Common myeloid progenitor, CD34-positive (primary cell): ENCODE measurements at regions not wholly inside any gene's neighbourhood (a gene's known extent, or its start where the extent isn't known, plus 50 kb on each side); places are given as distances from the start of the nearest gene placed in this dataset.

Experiments used
- CTCF ChIA-PET: fragments of 350-600 bp; sonication (Branson Sonifier 250); formaldehyde crosslinking; loops from one replicate; lab custom pipeline; 2021; ENCODE audit warnings: antibody characterized with exemption; lab: Charles Lee
- POLR2A ChIA-PET: fragments of 350-600 bp; sonication (Branson Sonifier 250); formaldehyde crosslinking; loops from one replicate; lab custom pipeline; 2021; ENCODE audit warnings: antibody characterized with exemption; lab: Charles Lee
- DNase-seq, 3 donors: peaks; one replicate each; pipeline versions ENCODE4 v3.0.0 to v3.0.0-alpha.2; 2013
- H3K27ac ChIP-seq, 2 experiments: 1 replicate in 1 of 2; 2 replicates in 1 of 2; pipeline ENCODE4 v1.7.0; 2013; ENCODE audit warnings: inconsistent platforms in 2 of 2, low read length in 2 of 2, mild to moderate bottlenecking in 2 of 2, low read depth in 1 of 2, moderate library complexity in 1 of 2; ENCODE audit not compliant: severe bottlenecking in 2 of 2, insufficient read depth in 1 of 2, poor library complexity in 1 of 2
- H3K27me3 ChIP-seq, 5 experiments: replicated peaks in 2 of 5; 1 replicate in 3 of 5; 2 replicates in 2 of 5; pipeline versions ENCODE4 v1.6.1 to v1.7.0; 2013; ENCODE audit warnings: low read length in 4 of 5, mild to moderate bottlenecking in 2 of 5, moderate library complexity in 2 of 5, inconsistent platforms in 1 of 5; ENCODE audit not compliant: insufficient read depth in 5 of 5, control insufficient read depth in 4 of 5
- H3K36me3 ChIP-seq, 4 experiments: 1 replicate in 2 of 4; 2 replicates in 2 of 4; pipeline versions ENCODE4 v1.6.1 to v1.7.0; 2013; ENCODE audit warnings: low read length in 3 of 4, control low read depth in 1 of 4, mild to moderate bottlenecking in 1 of 4; ENCODE audit not compliant: control insufficient read depth in 4 of 4, insufficient read depth in 4 of 4
- H3K4me1 ChIP-seq, 4 experiments: 1 replicate in 3 of 4; 2 replicates in 1 of 4; pipeline versions ENCODE4 v1.6.1 to v1.7.1; 2013; ENCODE audit warnings: low read length in 3 of 4, mild to moderate bottlenecking in 3 of 4, control low read depth in 1 of 4, inconsistent platforms in 1 of 4, moderate library complexity in 1 of 4; ENCODE audit not compliant: control insufficient read depth in 4 of 4, insufficient read depth in 4 of 4; ENCODE audit errors: control extremely low read depth in 1 of 4
- H3K4me3 ChIP-seq, 7 experiments: 1 replicate in 4 of 7; 2 replicates in 3 of 7; pipeline versions ENCODE4 v1.5.1 to v1.7.0; 2013; ENCODE audit warnings: mild to moderate bottlenecking in 7 of 7, low read length in 6 of 7, moderate library complexity in 6 of 7, inconsistent platforms in 2 of 7, low read depth in 2 of 7, control low read depth in 1 of 7; ENCODE audit not compliant: insufficient read depth in 4 of 7, control insufficient read depth in 1 of 7; ENCODE audit errors: extremely low read depth in 1 of 7
- H3K9me3 ChIP-seq, 5 experiments: 1 replicate in 4 of 5; 2 replicates in 1 of 5; pipeline versions ENCODE4 v1.6.1 to v1.7.1; 2013; ENCODE audit warnings: low read length in 4 of 5, mild to moderate bottlenecking in 2 of 5, inconsistent platforms in 1 of 5, low read depth in 1 of 5, moderate library complexity in 1 of 5; ENCODE audit not compliant: control insufficient read depth in 4 of 5, insufficient read depth in 2 of 5; ENCODE audit errors: control extremely low read depth in 1 of 5
- WGBS: methylation state at CpG from one replicate; pipeline ENCODE4 v1.1.5; 2013; ENCODE audit not compliant: insufficient coverage; 5-methylcytosine and 5-hydroxymethylcytosine counted together

- no peak for DNase-seq
- no peaks in the 10 kb centered on the region for H3K36me3 ChIP-seq
- WGBS = no CpG with 5 or more reads among the region's 4 CpGs
- no peaks in the 10 kb centered on the region for H3K4me1 ChIP-seq
- CTCF ChIA-PET = no interaction called here
- H3K27me3 ChIP-seq = no peaks in the 10 kb centered on the region
- no peaks in the 10 kb centered on the region for H3K9me3 ChIP-seq
- H3K4me3 ChIP-seq = no peak overlapping the region
- POLR2A ChIA-PET = no interaction called here
- no peak overlapping the region for H3K27ac ChIP-seq
Measured at GRCh38 chr2:76469066-76469465, 758.4 kb upstream of the GCFC2 start.

DNA sequence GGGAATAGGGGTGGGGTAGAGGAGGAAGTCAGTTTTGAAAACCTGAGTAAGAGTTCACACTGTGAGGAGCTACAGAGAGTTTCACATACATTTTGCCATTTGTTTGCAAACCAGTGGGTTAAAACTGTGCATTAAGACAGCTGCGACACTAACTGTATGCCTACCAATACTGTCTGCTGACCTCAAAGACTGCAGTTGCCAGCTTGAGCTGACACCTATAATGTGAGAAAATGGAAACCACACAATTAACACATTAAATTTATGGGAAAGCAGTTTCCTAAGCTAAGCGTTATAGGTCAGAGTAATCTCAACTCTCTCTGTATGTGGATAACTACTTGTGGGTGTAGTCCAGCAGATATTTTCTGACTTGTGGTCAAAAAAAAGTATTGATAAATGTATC, 756.6 kb upstream of the GCFC2 start:
- no peak overlapping the region for H3K4me3 ChIP-seq
- H3K4me1 ChIP-seq = no peaks in the 10 kb centered on the region
- H3K27me3 ChIP-seq = no peaks in the 10 kb centered on the region
- CTCF ChIA-PET = no interaction called here
- H3K36me3 ChIP-seq = no peaks in the 10 kb centered on the region
- H3K27ac ChIP-seq = no peak overlapping the region
- POLR2A ChIA-PET = no interaction called here
- no peaks in the 10 kb centered on the region for H3K9me3 ChIP-seq
- WGBS = 100% methylated on average over 2 of the region's 2 CpGs
- no peak for DNase-seq

GRCh38 chr2:76464310-76464709, 753.6 kb upstream of the GCFC2 start:
- CTCF ChIA-PET = no interaction called here
- Histone ChIP-seq H3K27me3 (no peaks in the 10 kb centered on the region), H3K4me1 (no peaks in the 10 kb centered on the region), H3K9me3 (no peaks in the 10 kb centered on the region), H3K36me3 (no peaks in the 10 kb centered on the region), H3K27ac (no peak overlapping the region), H3K4me3 (no peak overlapping the region)
- POLR2A ChIA-PET = no interaction called here
- WGBS = 80% methylated on average over 1 of the region's 2 CpGs
- no peak for DNase-seq

GRCh38 chr2:76461431-76461830, 750.7 kb upstream of the GCFC2 start:
- DNase-seq = no peak
- Histone ChIP-seq H3K36me3 (no peaks in the 10 kb centered on the region), H3K9me3 (no peaks in the 10 kb centered on the region), H3K27me3 (no peaks in the 10 kb centered on the region), H3K4me3 (no peak overlapping the region), H3K4me1 (no peaks in the 10 kb centered on the region), H3K27ac (no peak overlapping the region)
- ChIA-PET CTCF (no interaction called here), POLR2A (no interaction called here)
- whole genome bisulfite sequencing = no CpG with 5 or more reads among the region's 4 CpGs

DNA sequence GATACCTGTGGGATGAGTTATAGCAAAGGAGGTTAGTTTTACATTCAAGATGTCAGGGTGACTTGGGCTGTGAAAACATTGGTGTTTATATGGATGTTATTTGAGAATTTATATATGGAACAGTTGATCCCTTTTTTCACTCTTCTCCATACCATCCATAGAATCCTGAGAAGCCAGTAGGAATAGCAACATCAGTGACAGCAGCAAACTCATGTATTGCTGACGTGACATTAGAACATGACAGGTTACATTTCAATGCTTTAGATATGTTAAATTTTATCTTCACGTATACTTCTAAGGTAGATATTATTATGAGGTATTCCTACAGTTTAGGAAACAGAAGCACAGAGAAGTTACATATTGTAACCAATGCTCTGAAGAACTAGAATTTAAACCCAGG, 745.2 kb upstream of the GCFC2 start:
- Histone ChIP-seq H3K36me3 (no peaks in the 10 kb centered on the region), H3K9me3 (no peaks in the 10 kb centered on the region), H3K4me3 (no peak overlapping the region), H3K27ac (no peak overlapping the region), H3K4me1 (no peaks in the 10 kb centered on the region), H3K27me3 (no peaks in the 10 kb centered on the region)
- POLR2A ChIA-PET = no interaction called here
- CTCF ChIA-PET = no interaction called here
- DNase-seq = no peak
- no CpG with 5 or more reads among the region's 2 CpGs for WGBS

- Histone ChIP-seq H3K4me3 (no peak overlapping the region), H3K4me1 (no peaks in the 10 kb centered on the region), H3K27ac (no peak overlapping the region), H3K9me3 (no peaks in the 10 kb centered on the region), H3K27me3 (no peaks in the 10 kb centered on the region), H3K36me3 (no peaks in the 10 kb centered on the region)
- POLR2A ChIA-PET = no interaction called here
- no peak for DNase-seq
- WGBS = 80% methylated on average over 1 of the region's 1 CpG
- CTCF ChIA-PET = no interaction called here
Measured at GRCh38 chr2:76450024-76450475, 739.3 kb upstream of the GCFC2 start.

DNA sequence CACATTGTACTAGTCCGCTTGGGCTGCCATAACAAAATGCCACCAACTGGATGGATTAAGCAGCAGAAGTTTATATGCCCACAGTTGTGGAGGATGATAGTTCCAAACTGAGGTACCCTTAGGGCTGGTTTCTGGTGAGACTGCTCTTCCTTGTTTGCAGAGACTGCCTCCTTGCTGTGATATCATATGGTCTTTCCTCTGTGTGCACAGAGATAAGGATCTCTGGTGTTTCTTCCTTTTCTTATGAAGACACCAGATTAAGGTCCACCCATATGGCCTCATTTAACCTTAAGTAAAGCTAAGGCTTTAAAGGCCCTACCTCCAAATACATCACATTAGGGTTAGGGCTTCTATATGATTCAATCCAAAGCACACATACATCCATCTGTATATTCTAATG, 738.2 kb upstream of the GCFC2 start:
- no peaks in the 10 kb centered on the region for H3K27me3 ChIP-seq
- no peak overlapping the region for H3K27ac ChIP-seq
- no peaks in the 10 kb centered on the region for H3K4me1 ChIP-seq
- ChIA-PET POLR2A (no interaction called here), CTCF (no interaction called here)
- WGBS = 89% methylated on average over 1 of the region's 1 CpG
- no peaks in the 10 kb centered on the region for H3K36me3 ChIP-seq
- H3K9me3 ChIP-seq = no peaks in the 10 kb centered on the region
- no peak overlapping the region for H3K4me3 ChIP-seq
- DNase-seq = no peak
